Small intestine (tissue), 7 donors: ENCODE measurements at regions not wholly inside any gene's neighbourhood (a gene's known extent, or its start where the extent isn't known, plus 50 kb on each side); places are given as distances from the start of the nearest gene placed in this dataset.
"Not testable (repeated sequence)": the region's sequence is repeated elsewhere in the genome, so short reads cannot be mapped to it uniquely, and the experiment has no call there.

ENCODE experiments used
- DNase-seq, 2 donors: peaks; one replicate each; pipeline versions ENCODE4 v3.0.0 to v3.0.0-alpha.2; 2013
- FAIRE-seq: peaks from 2 replicates; lab custom pipeline; 2012; peaks lifted over from hg19 to GRCh38; lab: Jason Lieb, UNC
- H3K27ac ChIP-seq, 3 donors: one replicate each; pipeline ENCODE4 v1.5.1; 2013; ENCODE audit warnings: low read length in 2 of 3, mild to moderate bottlenecking in 2 of 3, control low read depth in 1 of 3, inconsistent platforms in 1 of 3, low read depth in 1 of 3, moderate library complexity in 1 of 3
- H3K27me3 ChIP-seq, 3 donors: one replicate each; pipeline ENCODE4 v1.6.1; 2013; ENCODE audit warnings: low read length in 3 of 3, inconsistent platforms in 1 of 3; ENCODE audit not compliant: control insufficient read depth in 3 of 3, insufficient read depth in 3 of 3
- H3K36me3 ChIP-seq, 3 donors: one replicate each; pipeline ENCODE4 v1.6.1; 2013; ENCODE audit warnings: low read length in 3 of 3, inconsistent platforms in 1 of 3, low read depth in 1 of 3, mild to moderate bottlenecking in 1 of 3, moderate library complexity in 1 of 3; ENCODE audit not compliant: control insufficient read depth in 3 of 3, insufficient read depth in 2 of 3
- H3K4me1 ChIP-seq, 3 donors: one replicate each; pipeline ENCODE4 v1.6.1; 2013; ENCODE audit warnings: low read length in 2 of 3, inconsistent platforms in 1 of 3, low read depth in 1 of 3, mild to moderate bottlenecking in 1 of 3, moderate library complexity in 1 of 3; ENCODE audit not compliant: control insufficient read depth in 3 of 3, insufficient read depth in 2 of 3
- H3K4me3 ChIP-seq, 3 donors: one replicate each; pipeline ENCODE4 v1.5.1; 2013; ENCODE audit warnings: low read length in 3 of 3, control low read depth in 1 of 3, inconsistent platforms in 1 of 3, low read depth in 1 of 3, mild to moderate bottlenecking in 1 of 3, moderate library complexity in 1 of 3
- H3K9me3 ChIP-seq, 2 donors: one replicate each; pipeline ENCODE4 v1.6.1; 2013; ENCODE audit warnings: low read depth in 1 of 2, low read length in 1 of 2; ENCODE audit not compliant: control insufficient read depth in 2 of 2, insufficient read depth in 1 of 2
- WGBS, 3 donors: extraction: QIAGEN DNeasy Blood & Tissue Kit; methylation state at CpG; one replicate each; pipeline ENCODE4 v1.1.7; 2013; 5-methylcytosine and 5-hydroxymethylcytosine counted together
- donor health status: healthy with polysubstance abuse.
- donor health status: control.
- donor health status: control.
- donor health status: Bipolar disorder and iron deficiency.
- donor health status: healthy.

DNA sequence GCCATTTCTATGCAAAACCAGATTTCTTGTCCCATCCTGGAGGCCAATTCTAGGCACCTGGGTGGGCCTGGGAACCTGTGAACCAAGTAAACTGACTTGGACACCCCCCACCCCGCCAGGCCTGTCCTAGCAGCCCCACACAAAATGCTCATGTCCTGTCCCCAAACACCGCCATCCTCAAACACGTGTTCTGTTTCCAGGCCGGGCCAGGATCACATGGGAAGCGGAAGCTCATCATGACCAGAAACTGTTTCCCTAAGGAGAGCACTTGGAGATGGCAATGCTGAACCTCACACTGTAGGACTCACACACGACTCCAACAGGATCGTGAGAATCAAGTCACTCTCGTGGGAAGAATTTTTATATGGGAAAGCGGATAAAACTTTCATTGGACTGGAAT, 78.7 kb upstream of the DRD5 start:
- H3K4me1 ChIP-seq, DNase-seq, H3K27ac ChIP-seq, H3K27me3 ChIP-seq, H3K36me3 ChIP-seq, H3K4me3 ChIP-seq, H3K9me3 ChIP-seq, FAIRE-seq: not testable (repeated sequence)
- 94 to 98% (median 95%) methylated on average over 9 of the region's 9 CpGs for WGBS, 3 donors

DNA sequence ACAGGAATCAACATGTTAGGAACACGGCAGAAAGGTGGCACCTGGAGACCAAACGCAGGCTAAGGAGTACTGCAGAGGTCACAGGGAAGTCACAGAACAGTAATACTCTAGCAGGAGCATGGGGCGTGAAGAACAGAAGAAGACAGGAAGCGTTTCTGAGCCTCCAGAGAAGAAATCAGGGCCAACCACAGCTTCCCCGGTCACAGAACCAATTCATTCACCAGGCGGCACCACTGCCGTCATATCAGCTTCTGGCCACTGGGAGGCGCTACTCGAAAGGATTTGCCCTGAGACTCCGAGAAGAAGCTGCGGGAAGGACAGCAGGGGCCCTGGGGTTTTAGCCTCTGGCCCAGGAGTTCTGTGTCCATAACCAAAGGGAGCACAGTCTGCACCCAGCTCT, 78.0 kb upstream of the DRD5 start:
- Histone ChIP-seq H3K27me3 (no peaks in the 10 kb centered on the region), H3K27ac (no peak overlapping the region), H3K4me3 (no peak overlapping the region), H3K36me3 (no peaks in the 10 kb centered on the region), H3K9me3 (no peaks in the 10 kb centered on the region), H3K4me1 (no peaks in the 10 kb centered on the region)
- 5 to 10% (median 6%) methylated on average over 11 of the region's 11 CpGs for WGBS, 3 donors
- DNase-seq = peak; percentile 75 to 78
- FAIRE-seq = no peak

DNA sequence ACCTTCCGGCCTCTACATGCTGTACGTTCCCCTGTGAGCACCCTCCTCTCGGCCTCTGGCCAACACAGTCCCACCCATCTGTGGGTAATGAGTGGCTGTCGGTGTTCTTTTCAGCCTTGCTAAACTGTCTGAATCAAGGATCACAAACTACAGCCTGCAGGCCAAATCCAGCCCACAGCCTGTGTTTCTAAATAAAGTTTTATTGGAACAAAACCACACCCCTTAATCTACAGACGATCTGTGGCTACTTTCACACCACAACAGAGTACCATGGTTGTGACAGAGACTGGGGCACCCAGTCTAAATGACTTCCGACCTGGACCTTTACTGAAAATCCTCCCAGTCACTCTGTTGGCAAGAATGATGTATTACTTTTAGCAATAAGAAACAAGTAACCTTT, 77.3 kb upstream of the DRD5 start:
- H3K36me3 ChIP-seq, H3K27me3 ChIP-seq, FAIRE-seq, H3K4me3 ChIP-seq, H3K27ac ChIP-seq, DNase-seq, H3K9me3 ChIP-seq, H3K4me1 ChIP-seq: not testable (repeated sequence)
- WGBS, 3 donors = 77 to 82% (median 81%) methylated on average over 6 of the region's 6 CpGs

DNA sequence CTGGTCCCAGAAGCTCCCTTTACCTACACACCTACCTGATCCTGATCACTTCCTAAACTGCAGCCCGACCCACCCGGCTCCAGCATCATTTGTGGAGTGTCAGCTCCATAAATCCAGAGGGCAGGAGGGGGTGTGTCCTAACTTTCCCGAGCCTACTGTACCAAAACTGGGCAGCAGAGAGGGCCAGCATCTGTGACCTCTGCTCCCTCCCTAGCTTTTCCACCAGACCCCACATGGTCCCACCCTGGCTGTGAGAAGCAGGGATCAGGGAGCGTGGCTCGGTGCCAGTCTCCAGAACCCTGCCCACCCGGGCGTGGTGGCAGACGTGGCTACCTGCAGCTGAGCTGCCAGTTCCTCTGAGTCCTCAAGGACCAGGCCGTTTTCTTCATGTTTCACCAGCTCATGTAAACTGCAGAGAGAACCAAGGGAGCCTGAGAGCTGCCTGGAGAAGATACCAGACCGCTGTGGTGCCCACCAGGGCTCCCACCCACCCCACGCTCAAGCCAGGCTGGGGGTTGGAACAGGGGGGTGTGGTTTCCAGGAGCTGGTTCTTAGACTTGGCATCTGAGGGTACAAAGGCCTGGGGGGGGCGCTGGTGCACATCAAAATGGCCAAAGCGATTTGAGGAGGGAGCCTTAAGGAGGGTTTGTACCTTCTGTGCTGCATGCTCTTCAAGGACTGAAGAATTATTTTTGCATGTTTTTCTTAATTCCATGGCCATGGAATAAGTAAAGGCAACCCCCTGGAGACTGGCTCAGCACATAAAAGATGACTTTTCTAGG, 76.7 kb upstream of the DRD5 start:
- Histone ChIP-seq H3K36me3 (no peaks in the 10 kb centered on the region), H3K27me3 (no peaks in the 10 kb centered on the region), H3K4me1 (no peaks in the 10 kb centered on the region), H3K4me3 (no peak overlapping the region), H3K27ac (no peak overlapping the region), H3K9me3 (no peaks in the 10 kb centered on the region)
- FAIRE-seq = no peak
- WGBS, 3 donors = 33 to 72% (median 39%) methylated on average over 10 to 13 of the region's 13 CpGs
- DNase-seq = peak in 1 of 2 donors; percentile 10

DNA sequence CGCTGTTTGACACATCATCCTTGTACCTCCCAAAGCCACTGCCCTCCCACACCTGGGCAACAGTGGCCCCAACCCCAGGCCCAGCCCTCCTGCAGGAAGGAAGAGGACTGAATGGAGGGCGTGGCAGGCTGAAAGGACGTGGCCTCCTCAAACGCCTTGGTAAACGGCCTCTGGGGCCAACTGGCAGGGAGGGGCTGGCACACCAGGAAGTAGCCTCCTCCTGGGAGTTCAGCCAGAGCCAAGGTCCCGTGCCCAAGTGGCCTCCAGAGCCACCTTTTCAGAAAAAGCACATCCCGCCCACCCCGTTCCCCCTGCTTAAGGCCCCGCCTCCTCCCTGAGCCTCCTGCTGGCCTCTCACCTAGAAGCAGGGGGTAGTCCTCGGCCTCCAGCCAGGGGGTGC, 74.2 kb upstream of the DRD5 start:
- FAIRE-seq, H3K4me1 ChIP-seq, H3K27me3 ChIP-seq, H3K36me3 ChIP-seq, H3K4me3 ChIP-seq, H3K9me3 ChIP-seq: not testable (repeated sequence)
- peak; percentile 66 to 80 for DNase-seq
- WGBS, 3 donors = 5 to 37% (median 18%) methylated on average over 10 of the region's 10 CpGs
- H3K27ac ChIP-seq = peak overlapping the region in 1 of 3 donors; percentile 65

DNA sequence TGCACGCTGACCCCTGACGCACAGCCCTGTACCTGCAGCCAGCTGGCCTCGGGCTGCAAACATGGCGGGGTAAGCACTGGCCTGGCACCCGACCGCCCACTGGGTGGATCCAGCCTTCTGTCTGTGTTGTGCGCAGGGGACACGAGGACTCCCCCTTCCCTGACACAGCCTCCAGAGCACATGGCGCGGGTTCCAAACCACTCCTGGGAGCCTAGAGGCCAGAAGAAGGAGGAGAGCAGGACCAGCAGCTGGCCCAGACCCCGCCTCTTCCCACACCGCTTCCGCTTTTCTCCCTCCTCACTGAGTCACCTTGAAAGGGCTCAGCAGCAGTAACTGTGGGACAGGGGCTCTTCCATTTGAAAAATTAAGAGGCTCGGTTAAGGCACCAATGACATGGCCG, 73.5 kb upstream of the DRD5 start:
- not testable (repeated sequence) for H3K4me3 ChIP-seq, DNase-seq, H3K4me1 ChIP-seq, H3K27me3 ChIP-seq, FAIRE-seq, H3K36me3 ChIP-seq, H3K9me3 ChIP-seq
- 88 to 94% (median 91%) methylated on average over 10 to 15 of the region's 15 CpGs for WGBS, 3 donors
- peak overlapping the region in 1 of 3 donors; percentile 65 for H3K27ac ChIP-seq

DNA sequence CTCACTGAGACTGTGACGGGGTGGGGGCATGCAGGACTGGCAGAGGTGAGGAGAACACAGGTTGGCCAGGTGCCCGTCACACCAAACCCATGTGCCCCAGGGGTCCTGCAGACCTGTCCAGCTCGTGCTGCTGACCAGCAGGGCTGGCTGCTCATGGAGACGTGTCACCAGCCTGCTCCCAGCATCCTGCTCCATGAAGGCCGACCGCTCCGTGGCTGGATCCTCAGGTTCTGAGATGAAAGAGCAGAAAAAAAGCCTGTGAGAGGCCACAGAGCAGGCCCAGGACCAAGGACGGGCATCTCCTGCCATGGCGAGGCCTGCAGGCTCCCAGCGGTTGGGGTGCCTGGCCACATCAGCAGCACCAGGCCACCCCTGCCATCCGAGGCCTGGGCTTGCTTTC, 71.7 kb upstream of the DRD5 start:
- no peak for FAIRE-seq
- H3K9me3 ChIP-seq = no peaks in the 10 kb centered on the region
- no peak overlapping the region for H3K27ac ChIP-seq
- no peak overlapping the region for H3K4me3 ChIP-seq
- H3K27me3 ChIP-seq = no peaks in the 10 kb centered on the region
- H3K36me3 ChIP-seq = no peaks in the 10 kb centered on the region
- WGBS, 3 donors = 91 to 94% (median 93%) methylated on average over 8 to 11 of the region's 11 CpGs
- DNase-seq = no peak
- H3K4me1 ChIP-seq = no peaks in the 10 kb centered on the region

DNA sequence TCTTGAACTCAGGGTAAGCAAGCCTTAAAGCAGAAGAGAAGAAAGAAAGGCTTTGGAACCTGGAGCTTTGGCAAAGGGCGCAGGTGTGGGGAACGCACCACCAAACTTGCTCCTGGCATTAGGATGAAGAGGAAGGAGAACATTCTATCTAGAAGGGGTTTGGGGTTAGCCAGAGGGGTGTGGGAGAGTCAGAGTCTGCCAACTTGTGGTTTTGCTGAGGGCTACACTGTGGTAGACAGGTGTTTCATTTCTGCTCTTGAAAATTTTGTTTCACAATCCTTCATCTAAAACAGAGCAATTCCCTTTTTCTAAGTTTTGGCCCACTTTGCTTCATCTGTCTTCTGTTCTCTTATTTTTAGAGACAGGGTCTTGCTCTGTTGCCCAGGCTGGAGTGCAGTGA, 66.2 kb upstream of the DRD5 start:
- H3K9me3 ChIP-seq, DNase-seq, H3K27me3 ChIP-seq, H3K4me1 ChIP-seq, H3K4me3 ChIP-seq, H3K27ac ChIP-seq, H3K36me3 ChIP-seq, FAIRE-seq: not testable (repeated sequence)
- WGBS, 3 donors = 72 to 91% (median 87%) methylated on average over 2 of the region's 2 CpGs

DNA sequence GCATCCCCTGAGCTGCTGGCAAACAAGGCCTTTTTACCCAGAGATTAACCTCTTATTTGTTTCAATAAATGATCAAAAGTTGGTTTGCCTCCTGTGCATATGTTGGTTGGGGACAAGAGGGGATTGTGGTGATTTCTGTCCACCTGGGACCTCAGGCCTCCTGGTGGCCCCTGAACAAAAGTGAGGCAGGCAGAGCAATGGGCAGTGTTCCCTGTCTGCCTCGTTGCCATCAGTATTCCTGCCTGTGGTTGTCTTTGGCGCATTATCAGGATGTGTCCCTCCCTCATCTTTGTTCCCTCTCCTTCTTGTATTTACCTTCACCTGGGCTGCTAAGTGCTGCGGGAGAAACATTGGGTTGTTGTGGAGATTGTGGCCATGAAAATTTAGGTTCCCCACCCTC, 65.3 kb upstream of the DRD5 start:
- H3K27ac ChIP-seq = no peak overlapping the region
- no peak for FAIRE-seq
- no peaks in the 10 kb centered on the region for H3K4me1 ChIP-seq
- WGBS, 3 donors = 36 to 71% (median 44%) methylated on average over 3 of the region's 3 CpGs
- no peak for DNase-seq
- H3K36me3 ChIP-seq = no peaks in the 10 kb centered on the region
- no peaks in the 10 kb centered on the region for H3K27me3 ChIP-seq
- H3K9me3 ChIP-seq = no peaks in the 10 kb centered on the region
- no peak overlapping the region for H3K4me3 ChIP-seq
